UCSD-AML1 (cell line): ENCODE measurements at regions not wholly inside any gene's neighbourhood (a gene's known extent, or its start where the extent isn't known, plus 50 kb on each side); places are given as distances from the start of the nearest gene placed in this dataset.
"Not testable (repeated sequence)": the region's sequence is repeated elsewhere in the genome, so short reads cannot be mapped to it uniquely, and the experiment has no call there.

Source experiments
- DNase-seq: peaks from one replicate; lab custom pipeline; 2025; ENCODE audit not compliant: unreplicated experiment; lab: John Stamatoyannopoulos, UW

DNA sequence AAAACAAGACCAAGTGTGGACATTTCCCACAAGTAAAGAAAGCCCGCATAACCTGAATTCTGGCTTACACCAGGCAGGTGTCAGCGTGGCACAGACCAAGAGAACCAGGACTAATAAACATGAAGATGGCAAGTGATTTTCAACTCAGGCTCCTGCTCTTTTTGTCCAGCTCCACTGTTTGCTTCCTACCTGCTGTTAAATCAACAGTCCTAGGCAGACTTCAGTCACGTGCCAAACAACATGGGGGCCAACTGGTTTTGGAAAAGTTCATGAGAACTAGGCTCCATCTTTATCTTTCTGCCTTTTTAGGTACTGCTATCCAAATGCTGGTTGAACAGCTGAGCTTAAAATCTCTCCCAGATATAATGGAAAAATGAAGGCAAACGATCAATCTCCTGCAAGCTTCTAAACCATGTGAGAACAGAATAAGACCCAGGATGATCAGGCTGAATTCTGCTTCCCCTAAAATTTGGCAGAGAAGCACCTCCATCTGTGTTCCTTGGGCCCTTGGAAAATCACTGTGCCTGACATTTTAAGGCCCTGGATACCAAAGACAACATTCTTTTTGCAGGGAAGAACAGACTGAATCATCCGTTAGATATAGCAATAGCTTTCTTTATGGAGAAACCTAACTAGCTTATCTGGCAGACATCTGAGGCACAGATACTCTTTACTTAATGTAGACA, 215.6 kb upstream of the USP15 start:
- no peak for DNase-seq

DNA sequence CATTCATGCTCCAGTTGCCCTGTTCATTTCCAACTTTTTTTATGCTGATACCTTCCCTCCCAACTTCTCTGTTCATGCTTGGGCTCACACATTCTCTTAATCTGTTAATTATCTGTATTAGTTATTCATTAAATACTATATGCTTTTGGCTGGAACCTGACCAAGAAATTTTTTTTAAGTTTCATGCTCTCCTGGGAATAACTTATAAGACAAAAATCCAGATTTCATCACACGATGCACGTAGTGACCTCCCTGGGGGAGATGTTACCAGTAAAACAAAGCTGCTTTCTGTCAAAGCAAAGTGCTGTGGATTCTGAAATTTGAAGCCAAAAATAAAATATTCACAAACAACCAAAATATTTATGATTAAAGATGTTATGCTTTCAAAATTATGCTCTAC, 215.0 kb upstream of the USP15 start:
- DNase-seq = no peak

DNA sequence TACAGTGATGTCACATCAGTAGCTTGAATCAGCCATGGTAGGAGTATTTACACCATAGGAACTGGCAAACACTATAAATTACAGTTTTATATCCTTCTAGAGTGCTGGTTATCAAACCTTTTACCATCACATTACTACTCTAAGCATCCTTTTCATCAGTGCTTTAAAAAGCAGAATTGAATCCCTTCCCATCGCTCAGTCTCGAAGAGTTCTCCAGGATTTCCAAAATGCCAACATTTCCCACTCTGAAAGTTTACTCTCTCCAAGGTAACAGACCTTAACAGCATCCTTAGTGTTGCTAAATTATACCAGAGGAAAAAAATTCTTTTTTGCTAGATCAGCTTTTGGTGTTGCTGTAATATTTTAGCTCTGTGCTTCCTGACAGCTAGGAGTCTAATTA, 209.4 kb upstream of the USP15 start:
- DNase-seq = no peak

- no peak for DNase-seq
These were observed 190.2 kb upstream of the USP15 start for GRCh38 chr12:62069976-62070375.

DNA sequence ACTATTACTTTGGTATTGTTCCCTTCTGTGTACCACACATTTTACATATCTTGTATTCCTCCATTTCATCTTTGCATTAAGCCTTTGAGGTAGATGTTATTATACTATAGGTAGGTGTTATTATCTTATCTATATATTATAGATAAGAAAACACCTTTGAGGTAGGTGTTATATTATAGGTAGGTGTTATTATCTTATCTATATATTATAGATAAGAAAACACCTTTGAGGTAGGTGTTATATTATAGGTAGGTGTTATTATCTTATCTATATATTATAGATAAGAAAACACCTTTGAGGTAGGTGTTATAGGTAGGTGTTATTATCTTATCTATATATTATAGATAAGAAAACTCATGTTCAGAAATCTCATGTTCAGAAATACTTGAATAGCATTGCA, 187.0 kb upstream of the USP15 start:
- DNase-seq = not testable (repeated sequence)

DNA sequence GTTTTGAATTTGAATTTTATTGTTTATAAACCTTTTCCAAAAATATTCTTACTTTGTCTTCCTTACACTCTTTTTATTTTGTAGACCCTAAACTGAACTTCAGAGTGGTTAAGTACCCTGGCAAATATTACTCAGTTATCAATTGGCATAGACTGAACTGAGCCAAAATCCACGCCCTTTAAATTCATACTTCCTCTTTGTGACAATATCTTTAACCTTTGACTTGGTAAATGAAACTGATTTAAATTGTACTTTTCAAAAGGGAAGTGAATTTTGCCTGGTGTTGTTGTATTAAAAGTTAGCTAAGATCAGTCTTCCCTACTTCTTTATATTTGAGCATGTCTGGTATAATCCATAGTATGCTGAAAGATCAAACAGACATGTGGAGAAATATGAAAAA, 184.3 kb upstream of the USP15 start:
- no peak for DNase-seq

DNA sequence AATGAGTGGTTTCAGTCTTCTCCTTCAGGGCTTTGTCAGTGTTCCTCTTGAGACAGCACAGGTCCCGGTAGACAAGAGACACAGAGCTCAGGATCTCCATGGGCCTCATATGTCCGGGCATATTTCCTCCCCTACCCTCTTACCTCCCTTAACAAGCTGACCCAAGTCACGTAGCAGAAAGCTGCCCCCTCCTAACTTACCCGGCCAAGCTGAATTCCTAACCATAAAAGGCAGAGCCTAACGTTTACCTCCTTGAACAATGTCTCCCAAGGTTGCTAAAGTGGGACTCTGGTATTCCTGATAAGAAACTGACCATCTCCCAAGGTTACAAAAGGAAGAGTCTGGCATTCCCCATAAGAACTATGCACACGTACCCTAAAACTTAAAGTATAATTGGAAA, 182.2 kb upstream of the USP15 start:
- no peak for DNase-seq

GRCh38 chr12:62082448-62082847, 177.8 kb upstream of the USP15 start:
- DNase-seq = no peak

DNA sequence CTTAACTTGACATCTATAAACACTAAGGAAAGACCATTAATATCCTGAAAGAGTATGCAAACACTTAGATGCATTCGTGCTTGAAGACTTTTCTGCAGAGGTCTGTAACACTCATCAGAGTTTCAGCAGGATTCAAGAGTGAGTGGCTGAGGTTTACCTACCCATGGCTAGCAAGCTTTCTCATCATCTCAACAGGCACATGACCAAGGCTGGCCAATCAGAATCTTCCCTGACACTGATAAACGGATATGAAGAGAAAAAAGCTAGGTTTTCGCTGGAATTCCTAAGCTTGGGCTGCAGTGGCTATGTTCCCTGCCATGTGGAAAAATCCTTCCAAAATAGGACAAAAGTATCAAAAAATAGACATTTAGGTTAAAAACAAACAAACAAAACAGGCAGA, 162.1 kb upstream of the USP15 start:
- no peak for DNase-seq

DNA sequence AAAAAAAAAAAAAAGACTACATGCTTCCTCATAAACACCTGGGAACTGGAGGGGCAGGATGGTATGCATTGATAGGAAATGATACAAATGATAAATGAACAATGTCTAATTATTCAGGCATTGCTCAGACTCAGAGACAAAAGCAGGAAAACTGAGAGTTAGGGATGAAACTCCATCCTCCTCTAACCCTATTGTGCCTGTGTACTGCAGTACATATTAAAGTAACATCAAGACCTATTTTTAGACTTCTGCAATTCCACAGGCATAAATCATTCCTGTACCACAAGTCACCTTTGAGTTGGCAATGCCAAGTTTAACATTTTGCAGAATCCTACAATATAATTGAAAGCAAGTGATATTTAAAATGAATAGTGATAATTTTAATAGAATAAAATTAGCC, 156.5 kb upstream of the USP15 start:
- no peak for DNase-seq

GRCh38 chr12:62106547-62107185, 153.5 kb upstream of the USP15 start:
- DNase-seq = no peak

DNA sequence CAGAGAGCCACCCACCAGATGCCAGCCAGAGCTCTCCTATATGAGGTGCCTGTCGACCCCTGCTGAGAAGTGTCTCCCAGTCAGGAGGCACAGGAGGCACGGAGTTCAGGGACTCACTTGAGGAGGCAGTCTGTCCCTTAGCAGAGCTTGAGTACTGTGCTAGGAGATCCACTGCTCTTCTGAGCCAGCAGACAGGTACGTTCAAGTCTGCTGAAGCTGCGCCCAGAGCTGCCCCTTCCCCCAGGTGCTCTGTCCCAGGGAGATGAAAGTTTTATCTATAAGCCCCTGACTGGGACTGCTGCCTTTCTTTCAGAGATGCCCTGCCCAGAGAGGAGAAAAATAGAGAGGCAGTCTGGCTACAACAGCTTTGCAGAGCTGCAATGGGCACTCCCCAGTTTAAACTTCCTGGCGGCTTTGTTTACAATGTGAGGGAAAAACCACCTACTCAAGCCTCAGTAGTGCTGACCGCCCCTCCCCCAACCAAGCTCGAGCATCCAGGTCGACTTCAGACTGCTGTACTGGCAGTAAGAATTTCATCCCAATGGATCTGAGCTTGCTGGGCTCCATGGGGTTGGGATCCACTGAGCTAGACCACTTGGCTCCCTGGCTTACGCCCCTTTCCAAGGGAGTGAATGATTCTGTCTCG, 146.7 kb upstream of the USP15 start:
- DNase-seq = no peak

DNA sequence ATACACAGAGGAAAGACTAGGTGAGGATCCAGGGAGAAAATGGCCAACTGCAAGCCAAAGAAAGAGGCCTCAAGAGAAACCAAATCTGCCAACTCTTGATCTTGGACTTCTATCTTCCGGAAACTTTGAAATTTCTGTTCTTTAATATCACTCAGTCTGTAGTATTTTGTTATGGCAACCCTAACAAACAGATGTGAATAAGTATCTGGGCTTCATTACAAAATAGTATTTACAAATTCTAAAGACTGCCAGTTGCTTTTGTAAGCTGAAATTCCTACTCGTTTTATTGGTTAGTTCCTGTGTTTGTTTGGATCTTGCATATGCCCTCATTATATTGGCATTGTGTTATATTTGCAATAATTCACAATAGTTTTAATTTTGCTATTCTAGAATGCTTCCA, 143.2 kb upstream of the USP15 start:
- no peak for DNase-seq

- peak; percentile 7 for DNase-seq
These were observed 136.4 kb upstream of the USP15 start for GRCh38 chr12:62123721-62124203.

DNA sequence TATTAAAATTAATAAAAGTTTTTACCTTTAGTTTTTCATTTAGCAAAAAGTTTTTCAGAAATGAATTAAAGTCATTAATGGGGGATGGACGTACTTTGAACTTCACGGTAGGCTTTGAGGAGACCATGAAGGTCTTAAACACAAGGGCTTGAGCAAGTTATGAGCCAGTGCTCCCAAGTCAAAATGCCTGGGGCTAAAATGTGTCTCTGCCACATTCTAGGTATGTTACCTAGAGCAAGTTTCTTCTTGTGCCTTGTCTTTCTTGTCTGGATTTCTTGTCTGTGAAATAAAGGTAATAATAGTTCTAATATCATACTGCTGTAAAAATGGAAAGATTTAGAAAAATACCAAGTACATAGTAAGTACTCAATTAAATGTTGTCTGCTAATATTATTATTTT, 132.7 kb upstream of the USP15 start:
- no peak for DNase-seq

DNA sequence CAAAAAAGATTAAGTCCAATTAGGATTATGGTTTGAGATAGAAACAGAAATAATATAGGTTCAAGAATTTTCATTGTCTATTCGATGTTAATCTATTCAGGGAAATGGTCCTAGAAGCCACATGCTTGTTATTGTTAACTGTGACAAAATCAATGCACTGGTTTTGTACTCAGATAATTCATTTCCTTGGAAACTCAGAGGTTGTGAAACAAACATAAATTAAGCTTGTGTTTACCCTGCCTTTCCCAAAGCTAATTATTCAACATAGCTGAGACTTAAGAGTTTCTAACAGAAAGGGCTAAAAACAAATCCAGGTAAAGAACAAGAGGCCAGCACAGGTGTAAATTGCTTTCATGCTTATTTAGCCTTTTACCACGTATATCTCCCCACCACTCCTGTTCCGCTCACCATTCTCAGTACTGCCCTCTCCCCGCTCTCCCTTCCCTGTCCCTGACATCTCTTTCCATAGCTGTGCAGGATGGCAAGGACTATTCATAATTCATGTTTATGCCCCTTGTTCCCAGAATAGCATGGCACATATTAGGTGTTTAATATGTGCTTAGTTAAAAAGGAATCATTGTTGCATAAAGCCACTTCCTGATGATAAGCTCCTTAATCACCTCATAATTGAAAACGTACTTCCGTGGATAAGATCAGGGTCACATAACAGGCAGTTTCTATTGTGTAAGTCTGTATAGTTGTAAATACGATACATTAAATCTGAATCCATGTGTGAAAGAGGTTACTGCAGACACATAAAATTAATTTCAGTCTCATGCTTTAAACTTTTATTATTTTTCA, 131.8 kb upstream of the USP15 start:
- no peak for DNase-seq

GRCh38 chr12:62129291-62129690, 130.9 kb upstream of the USP15 start:
- DNase-seq = no peak

DNA sequence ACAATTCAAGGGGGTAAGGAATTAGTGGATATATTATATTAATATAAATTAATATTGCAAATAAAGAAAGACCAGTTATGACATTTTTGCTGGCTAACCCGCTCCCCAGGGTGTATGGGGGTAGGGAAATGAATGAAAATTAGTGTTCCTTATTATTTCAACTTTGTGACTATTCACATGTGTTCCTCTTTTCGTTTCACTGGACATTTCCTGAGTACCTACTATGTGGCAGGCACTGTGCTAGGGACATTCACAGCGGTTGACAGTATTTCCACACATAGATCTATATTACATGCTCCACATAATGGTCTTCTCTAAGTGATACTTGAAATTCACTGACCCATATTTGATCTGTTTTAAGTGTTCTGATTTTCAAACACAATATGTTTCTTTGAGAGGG, 129.8 kb upstream of the USP15 start:
- DNase-seq = no peak

- DNase-seq = no peak
These were observed 129.2 kb upstream of the USP15 start for GRCh38 chr12:62130834-62131552.

DNA sequence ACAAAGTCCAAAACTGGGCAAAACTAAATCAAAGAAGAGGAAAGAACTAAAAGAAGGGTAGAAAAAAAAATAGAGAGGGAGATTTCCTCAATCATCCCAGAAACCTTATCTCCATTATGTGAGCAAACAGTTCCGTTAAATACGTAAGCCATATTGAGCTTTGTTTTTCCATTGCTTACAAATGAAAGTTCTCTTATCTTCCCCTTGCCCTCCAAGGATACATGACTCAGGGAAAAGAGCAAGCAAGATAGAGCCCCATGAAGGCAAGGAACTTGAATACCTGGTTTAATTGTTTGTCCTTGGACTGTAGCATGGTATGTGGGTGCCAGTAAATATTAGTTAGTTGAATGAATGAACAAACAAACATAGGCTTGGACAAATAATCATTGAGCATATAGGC, 126.8 kb upstream of the USP15 start:
- no peak for DNase-seq
